Neural cell (in vitro differentiated cells): ENCODE measurements at regions not wholly inside any gene's neighbourhood (a gene's known extent, or its start where the extent isn't known, plus 50 kb on each side); places are given as distances from the start of the nearest gene placed in this dataset.

Experiments used
- H2AFZ ChIP-seq: fragments of 200-600, 300-800 bp; sonication (generic), shearing (Covaris generic); 2 replicates; pipeline ENCODE4 v1.6.0; 2014; ENCODE audit warnings: low read depth, mild to moderate bottlenecking, antibody characterized with exemption, low read length, moderate library complexity
- H3F3A ChIP-seq: fragments of 200-600 bp; shearing (Covaris generic); 2 replicates; pipeline ENCODE4 v1.6.1; 2016; ENCODE audit warnings: mild to moderate bottlenecking, moderate library complexity, mixed read lengths, antibody characterized with exemption, low read length; ENCODE audit not compliant: insufficient read depth, poor library complexity, severe bottlenecking
- H3K27ac ChIP-seq: fragments of 200-600, 300-800 bp; sonication (generic), shearing (Covaris generic); 2 replicates; pipeline ENCODE4 v1.5.1; 2014; ENCODE audit warnings: mild to moderate bottlenecking, low read length, moderate library complexity
- H3K27me3 ChIP-seq: fragments of 300-800, 200-600 bp; sonication (generic), shearing (Covaris generic); 2 replicates; pipeline ENCODE4 v1.6.0; 2014; ENCODE audit warnings: mild to moderate bottlenecking, low read depth, low read length, moderate library complexity; ENCODE audit not compliant: insufficient read depth
- H3K36me3 ChIP-seq: fragments of 300-800, 200-600 bp; sonication (generic), shearing (Covaris generic); 2 replicates; pipeline ENCODE4 v1.5.1; 2014; ENCODE audit warnings: mild to moderate bottlenecking, antibody characterized with exemption, low read length, moderate library complexity; ENCODE audit not compliant: insufficient read depth
- H3K4me2 ChIP-seq: fragments of 300-800, 200-600 bp; sonication (generic), shearing (Covaris generic); 2 replicates; pipeline ENCODE4 v1.6.0; 2014; ENCODE audit warnings: mild to moderate bottlenecking, low read length
- H3K4me3 ChIP-seq: fragments of 300-800, 200-600 bp; sonication (generic), shearing (Covaris generic); 2 replicates; pipeline ENCODE4 v1.5.1; 2014; ENCODE audit warnings: mild to moderate bottlenecking, low read length, moderate library complexity
- H3K79me2 ChIP-seq: fragments of 200-600 bp; shearing (Covaris generic); replicated peaks from 2 replicates; pipeline ENCODE4 v1.6.0; 2014; ENCODE audit warnings: mild to moderate bottlenecking, low read length, moderate library complexity; ENCODE audit not compliant: insufficient read depth
- H3K9ac ChIP-seq: fragments of 300-800, 200-600 bp; sonication (generic), shearing (Covaris generic); 2 replicates; pipeline ENCODE4 v1.6.1; 2016; ENCODE audit warnings: mild to moderate bottlenecking, low read length, mixed read lengths
- H3K9me2 ChIP-seq: fragments of 200-600 bp; shearing (Covaris generic); 2 replicates; pipeline ENCODE4 v1.6.1; 2016; ENCODE audit warnings: mild to moderate bottlenecking, low read length, mixed read lengths; ENCODE audit not compliant: insufficient read depth
- H3K9me3 ChIP-seq: fragments of 200-600, 300-800 bp; sonication (generic), shearing (Covaris generic); 2 replicates; pipeline ENCODE4 v1.6.1; 2016; ENCODE audit warnings: mild to moderate bottlenecking, mixed run types, low read length, moderate library complexity, mixed read lengths
- H4K20me1 ChIP-seq: fragments of 200-600 bp; shearing (Covaris generic); 2 replicates; pipeline ENCODE4 v1.6.1; 2016; ENCODE audit warnings: mild to moderate bottlenecking, mixed run types; ENCODE audit not compliant: insufficient read depth
- EP300 ChIP-seq: fragments of 450-650 bp; conservative IDR thresholded peaks from 2 replicates; pipeline ENCODE4 v1.6.1; 2014; ENCODE audit warnings: antibody characterized with exemption, mild to moderate bottlenecking, moderate library complexity; ENCODE audit not compliant: poor library complexity, severe bottlenecking
- EZH2 ChIP-seq: fragments of 200-600, 300-800 bp; shearing (Covaris generic), sonication (generic); IDR thresholded peaks from 2 replicates; pipeline ENCODE4 v1.6.1; 2014; ENCODE audit warnings: antibody characterized with exemption, low read length, borderline replicate concordance, mild to moderate bottlenecking; ENCODE audit not compliant: insufficient read depth, poor library complexity, severe bottlenecking
- MXI1 ChIP-seq: fragments of 450-650 bp; conservative IDR thresholded peaks from 2 replicates; pipeline ENCODE4 v1.6.1; 2014; ENCODE audit warnings: antibody characterized with exemption, mild to moderate bottlenecking; ENCODE audit not compliant: poor library complexity, severe bottlenecking
- POLR2AphosphoS5 ChIP-seq: IDR thresholded peaks from 2 replicates; pipeline ENCODE4 v1.6.1; 2012
- RAD21 ChIP-seq: fragments of 450-650 bp; conservative IDR thresholded peaks from 2 replicates; pipeline ENCODE4 v1.6.1; 2014; ENCODE audit warnings: antibody characterized with exemption, mild to moderate bottlenecking, moderate library complexity
- SMC3 ChIP-seq: fragments of 450-650 bp; conservative IDR thresholded peaks from 2 replicates; pipeline ENCODE4 v1.6.1; 2014; ENCODE audit warnings: antibody characterized with exemption, mild to moderate bottlenecking, moderate library complexity; ENCODE audit not compliant: poor library complexity
- TAF1 ChIP-seq: IDR thresholded peaks from 2 replicates; pipeline ENCODE4 v1.6.1; 2012; ENCODE audit warnings: low read depth
- TF ChIP-seq, protein P1 (sequence below): fragments of 450-650 bp; IDR thresholded peaks from 2 replicates; pipeline ENCODE4 v1.5.1; 2014; ENCODE audit warnings: antibody characterized with exemption, mild to moderate bottlenecking, moderate library complexity; ENCODE audit not compliant: poor library complexity, severe bottlenecking
- TF ChIP-seq, protein P2 (sequence below): IDR thresholded peaks from 2 replicates; pipeline ENCODE4 v1.6.1; 2012; ENCODE audit warnings: borderline replicate concordance

DNA sequence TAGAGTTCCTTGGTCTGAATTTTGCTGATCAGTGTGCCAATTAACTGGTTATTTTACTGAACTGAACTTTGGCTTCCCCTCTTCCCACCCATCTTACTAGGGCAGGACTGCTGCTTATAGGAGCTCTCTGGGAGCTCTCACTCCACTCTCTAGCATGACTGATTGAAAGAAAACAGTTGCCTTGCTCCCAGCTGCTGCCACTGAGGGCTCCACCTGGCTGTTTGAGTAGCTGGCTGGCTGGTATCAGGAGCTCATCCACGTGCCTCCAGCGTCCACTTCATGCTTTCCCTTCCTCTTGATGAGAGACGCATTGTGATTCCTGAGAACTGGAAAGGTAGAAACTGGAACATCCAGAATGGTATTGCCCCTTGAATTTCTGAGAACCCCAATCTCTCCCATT, 73.0 kb upstream of the KLHL13 start:
- H3K9ac ChIP-seq: no peak overlapping the region
- H3K36me3 ChIP-seq: no peaks in the 10 kb centered on the region
- no peaks in the 10 kb centered on the region for H3K9me3 ChIP-seq
- no peaks in the 10 kb centered on the region for H3K79me2 ChIP-seq
- TF ChIP-seq, protein P1, sequence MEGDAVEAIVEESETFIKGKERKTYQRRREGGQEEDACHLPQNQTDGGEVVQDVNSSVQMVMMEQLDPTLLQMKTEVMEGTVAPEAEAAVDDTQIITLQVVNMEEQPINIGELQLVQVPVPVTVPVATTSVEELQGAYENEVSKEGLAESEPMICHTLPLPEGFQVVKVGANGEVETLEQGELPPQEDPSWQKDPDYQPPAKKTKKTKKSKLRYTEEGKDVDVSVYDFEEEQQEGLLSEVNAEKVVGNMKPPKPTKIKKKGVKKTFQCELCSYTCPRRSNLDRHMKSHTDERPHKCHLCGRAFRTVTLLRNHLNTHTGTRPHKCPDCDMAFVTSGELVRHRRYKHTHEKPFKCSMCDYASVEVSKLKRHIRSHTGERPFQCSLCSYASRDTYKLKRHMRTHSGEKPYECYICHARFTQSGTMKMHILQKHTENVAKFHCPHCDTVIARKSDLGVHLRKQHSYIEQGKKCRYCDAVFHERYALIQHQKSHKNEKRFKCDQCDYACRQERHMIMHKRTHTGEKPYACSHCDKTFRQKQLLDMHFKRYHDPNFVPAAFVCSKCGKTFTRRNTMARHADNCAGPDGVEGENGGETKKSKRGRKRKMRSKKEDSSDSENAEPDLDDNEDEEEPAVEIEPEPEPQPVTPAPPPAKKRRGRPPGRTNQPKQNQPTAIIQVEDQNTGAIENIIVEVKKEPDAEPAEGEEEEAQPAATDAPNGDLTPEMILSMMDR: no peak
- TF ChIP-seq, protein P2, sequence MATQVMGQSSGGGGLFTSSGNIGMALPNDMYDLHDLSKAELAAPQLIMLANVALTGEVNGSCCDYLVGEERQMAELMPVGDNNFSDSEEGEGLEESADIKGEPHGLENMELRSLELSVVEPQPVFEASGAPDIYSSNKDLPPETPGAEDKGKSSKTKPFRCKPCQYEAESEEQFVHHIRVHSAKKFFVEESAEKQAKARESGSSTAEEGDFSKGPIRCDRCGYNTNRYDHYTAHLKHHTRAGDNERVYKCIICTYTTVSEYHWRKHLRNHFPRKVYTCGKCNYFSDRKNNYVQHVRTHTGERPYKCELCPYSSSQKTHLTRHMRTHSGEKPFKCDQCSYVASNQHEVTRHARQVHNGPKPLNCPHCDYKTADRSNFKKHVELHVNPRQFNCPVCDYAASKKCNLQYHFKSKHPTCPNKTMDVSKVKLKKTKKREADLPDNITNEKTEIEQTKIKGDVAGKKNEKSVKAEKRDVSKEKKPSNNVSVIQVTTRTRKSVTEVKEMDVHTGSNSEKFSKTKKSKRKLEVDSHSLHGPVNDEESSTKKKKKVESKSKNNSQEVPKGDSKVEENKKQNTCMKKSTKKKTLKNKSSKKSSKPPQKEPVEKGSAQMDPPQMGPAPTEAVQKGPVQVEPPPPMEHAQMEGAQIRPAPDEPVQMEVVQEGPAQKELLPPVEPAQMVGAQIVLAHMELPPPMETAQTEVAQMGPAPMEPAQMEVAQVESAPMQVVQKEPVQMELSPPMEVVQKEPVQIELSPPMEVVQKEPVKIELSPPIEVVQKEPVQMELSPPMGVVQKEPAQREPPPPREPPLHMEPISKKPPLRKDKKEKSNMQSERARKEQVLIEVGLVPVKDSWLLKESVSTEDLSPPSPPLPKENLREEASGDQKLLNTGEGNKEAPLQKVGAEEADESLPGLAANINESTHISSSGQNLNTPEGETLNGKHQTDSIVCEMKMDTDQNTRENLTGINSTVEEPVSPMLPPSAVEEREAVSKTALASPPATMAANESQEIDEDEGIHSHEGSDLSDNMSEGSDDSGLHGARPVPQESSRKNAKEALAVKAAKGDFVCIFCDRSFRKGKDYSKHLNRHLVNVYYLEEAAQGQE: no peak
- TF ChIP-seq POLR2AphosphoS5: no peak
- no peak for TF ChIP-seq EP300
- no peak for TF ChIP-seq EZH2
- no peak for TF ChIP-seq MXI1
- no peak for TF ChIP-seq RAD21
- no peak for TF ChIP-seq SMC3
- no peak for TF ChIP-seq TAF1
- H3K27me3 ChIP-seq: no peaks in the 10 kb centered on the region
- H3K9me2 ChIP-seq: no peaks in the 10 kb centered on the region
- no peaks in the 10 kb centered on the region for H3F3A ChIP-seq
- no peak overlapping the region for H2AFZ ChIP-seq
- H4K20me1 ChIP-seq: no peaks in the 10 kb centered on the region
- H3K4me3 ChIP-seq: no peak overlapping the region
- H3K27ac ChIP-seq: no peak overlapping the region
- no peak overlapping the region for H3K4me2 ChIP-seq

DNA sequence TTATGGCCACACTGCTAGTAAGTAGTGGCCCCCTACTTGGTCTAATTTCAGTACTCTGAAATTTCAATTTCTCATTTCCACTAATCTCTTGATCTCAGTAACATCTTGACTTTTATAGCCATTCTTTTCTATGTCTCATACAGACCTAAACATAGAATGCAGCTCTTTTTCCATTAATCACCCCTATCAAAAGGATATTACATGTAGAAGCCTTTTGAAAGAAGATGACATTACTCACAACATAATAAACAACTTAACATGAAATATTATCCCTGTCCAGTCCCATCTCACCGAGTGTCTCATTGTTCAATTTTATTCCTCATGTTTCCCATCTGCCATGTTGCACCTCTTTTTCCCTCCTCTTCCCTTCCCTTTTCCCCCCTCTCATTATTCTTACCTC, 81.1 kb upstream of the KLHL13 start:
- TF ChIP-seq EZH2 (no peak), RAD21 (no peak), MXI1 (no peak), POLR2AphosphoS5 (no peak), TAF1 (no peak), EP300 (no peak), SMC3 (no peak)
- TF ChIP-seq, protein P2: no peak
- TF ChIP-seq, protein P1: no peak
- no peak overlapping the region for H3K4me2 ChIP-seq
- H3K27me3 ChIP-seq: no peaks in the 10 kb centered on the region
- H3K36me3 ChIP-seq: no peaks in the 10 kb centered on the region
- H3K9me2 ChIP-seq: no peaks in the 10 kb centered on the region
- no peaks in the 10 kb centered on the region for H4K20me1 ChIP-seq
- H3K27ac ChIP-seq: no peak overlapping the region
- H3K79me2 ChIP-seq: no peaks in the 10 kb centered on the region
- no peak overlapping the region for H3K9ac ChIP-seq
- no peak overlapping the region for H2AFZ ChIP-seq
- H3F3A ChIP-seq: no peaks in the 10 kb centered on the region
- H3K4me3 ChIP-seq: no peak overlapping the region
- no peaks in the 10 kb centered on the region for H3K9me3 ChIP-seq
